Trophoblast cell (in vitro differentiated cells and primary cell): ENCODE measurements at regions not wholly inside any gene's neighbourhood (a gene's known extent, or its start where the extent isn't known, plus 50 kb on each side); places are given as distances from the start of the nearest gene placed in this dataset.
A peak's percentile ranks its signal among the peaks of the same experiment; 100 is the strongest.

ENCODE experiments used
- DNase-seq, 2 donors: peaks; one replicate each; pipeline ENCODE4 v3.0.0-alpha.2; 2016
- H2AFZ ChIP-seq: 2 replicates; pipeline ENCODE4 v1.6.1; 2013; ENCODE audit warnings: low read length, moderate library complexity, mild to moderate bottlenecking; ENCODE audit not compliant: insufficient read depth, poor library complexity
- H2AK5ac ChIP-seq: 2 replicates; pipeline ENCODE4 v1.6.1; 2013; ENCODE audit warnings: mild to moderate bottlenecking, low read length
- H2BK120ac ChIP-seq: 2 replicates; pipeline ENCODE4 v1.6.1; 2013; ENCODE audit warnings: low read length, mild to moderate bottlenecking, moderate library complexity; ENCODE audit not compliant: insufficient read depth, poor library complexity
- H2BK12ac ChIP-seq: 2 replicates; pipeline ENCODE4 v1.6.1; 2013; ENCODE audit warnings: mild to moderate bottlenecking, low read length, moderate library complexity
- H2BK5ac ChIP-seq: 2 replicates; pipeline ENCODE4 v1.6.1; 2013; ENCODE audit warnings: low read length, low read depth, moderate library complexity, mild to moderate bottlenecking; ENCODE audit not compliant: poor library complexity
- H3K14ac ChIP-seq: 2 replicates; pipeline ENCODE4 v1.6.1; 2013; ENCODE audit warnings: mild to moderate bottlenecking, low read length
- H3K18ac ChIP-seq: 2 replicates; pipeline ENCODE4 v1.6.1; 2013; ENCODE audit warnings: mild to moderate bottlenecking, low read length
- H3K23ac ChIP-seq: 2 replicates; pipeline ENCODE4 v1.6.1; 2013; ENCODE audit warnings: low read length
- H3K27ac ChIP-seq: 2 replicates; pipeline ENCODE4 v1.5.1; 2013; ENCODE audit warnings: low read depth, mild to moderate bottlenecking, inconsistent platforms, low read length, moderate library complexity
- H3K27me3 ChIP-seq: 2 replicates; pipeline ENCODE4 v1.6.1; 2013; ENCODE audit warnings: inconsistent platforms, mild to moderate bottlenecking, low read length, moderate library complexity; ENCODE audit not compliant: insufficient read depth
- H3K36me3 ChIP-seq, 2 experiments: 1 replicate in 1 of 2; 2 replicates in 1 of 2; pipeline ENCODE4 v1.6.1; 2013; ENCODE audit warnings: low read length in 2 of 2, mild to moderate bottlenecking in 2 of 2, moderate library complexity in 1 of 2; ENCODE audit not compliant: insufficient read depth in 2 of 2, control insufficient read depth in 1 of 2
- H3K4ac ChIP-seq: 2 replicates; pipeline ENCODE4 v1.6.1; 2013; ENCODE audit warnings: low read depth, mild to moderate bottlenecking, low read length, moderate library complexity
- H3K4me1 ChIP-seq, 2 experiments: 1 replicate in 1 of 2; 2 replicates in 1 of 2; pipeline ENCODE4 v1.6.1; 2013; ENCODE audit warnings: low read length in 2 of 2, mild to moderate bottlenecking in 2 of 2, moderate library complexity in 1 of 2; ENCODE audit not compliant: insufficient read depth in 2 of 2, control insufficient read depth in 1 of 2
- H3K4me2 ChIP-seq: 2 replicates; pipeline ENCODE4 v1.6.1; 2013; ENCODE audit warnings: inconsistent platforms, mild to moderate bottlenecking, low read length, moderate library complexity
- H3K4me3 ChIP-seq: 2 replicates; pipeline ENCODE4 v1.5.1; 2013; ENCODE audit warnings: mild to moderate bottlenecking, low read depth, low read length, inconsistent platforms
- H3K79me1 ChIP-seq: one replicate; pipeline ENCODE4 v1.6.1; 2013; ENCODE audit warnings: low read length
- H3K79me2 ChIP-seq: 2 replicates; pipeline ENCODE4 v1.6.1; 2013; ENCODE audit warnings: low read length, mild to moderate bottlenecking; ENCODE audit not compliant: control insufficient read depth, insufficient read depth, poor library complexity
- H3K9ac ChIP-seq: 2 replicates; pipeline ENCODE4 v1.6.1; 2013; ENCODE audit warnings: mild to moderate bottlenecking, low read length
- H3K9me3 ChIP-seq: 2 replicates; pipeline ENCODE4 v1.6.1; 2013; ENCODE audit warnings: low read depth, mild to moderate bottlenecking, control low read depth, inconsistent platforms, low read length; ENCODE audit not compliant: insufficient read depth
- H4K12ac ChIP-seq: 2 replicates; pipeline ENCODE4 v1.6.1; 2013; ENCODE audit warnings: low read depth, mild to moderate bottlenecking, low read length, moderate library complexity
- H4K8ac ChIP-seq: 2 replicates; pipeline ENCODE4 v1.6.1; 2013; ENCODE audit warnings: low read depth, mild to moderate bottlenecking, low read length, moderate library complexity
- H4K91ac ChIP-seq: one replicate; pipeline ENCODE4 v1.6.1; 2013; ENCODE audit warnings: low read depth, mild to moderate bottlenecking, low read length, moderate library complexity
- WGBS: extraction: QIAGEN DNeasy Blood & Tissue Kit; methylation state at CpG from one replicate; pipeline ENCODE4 v1.1.7; 2013; ENCODE audit warnings: missing lambda C conversion rate; ENCODE audit not compliant: insufficient read length, insufficient coverage; ENCODE audit errors: extremely low coverage; 5-methylcytosine and 5-hydroxymethylcytosine counted together

GRCh38 chr12:64931321-64931720 lies 106.9 kb downstream of the TBC1D30 start:
- no peaks in the 10 kb centered on the region for H3K36me3 ChIP-seq
- no peaks in the 10 kb centered on the region for H3K9me3 ChIP-seq
- H3K4ac ChIP-seq: no peak overlapping the region
- H4K91ac ChIP-seq: no peak overlapping the region
- H2BK12ac ChIP-seq: no peak overlapping the region
- H2AK5ac ChIP-seq: no peak overlapping the region
- no peak overlapping the region for H3K9ac ChIP-seq
- H3K79me1 ChIP-seq: no peaks in the 10 kb centered on the region
- no peak overlapping the region for H3K4me2 ChIP-seq
- H3K23ac ChIP-seq: no peak overlapping the region
- no peak overlapping the region for H2BK120ac ChIP-seq
- peaks cover 0 to 3% of the 10 kb centered on the region in 2 experiments for H3K4me1 ChIP-seq
- WGBS: no CpG with 5 or more reads among the region's 3 CpGs
- no peak overlapping the region for H2AFZ ChIP-seq
- no peak overlapping the region for H3K14ac ChIP-seq
- no peaks in the 10 kb centered on the region for H3K27me3 ChIP-seq
- no peak overlapping the region for H3K18ac ChIP-seq
- no peak overlapping the region for H3K4me3 ChIP-seq
- no peak overlapping the region for H3K27ac ChIP-seq
- no peak overlapping the region for H2BK5ac ChIP-seq
- no peak overlapping the region for H4K8ac ChIP-seq
- no peaks in the 10 kb centered on the region for H3K79me2 ChIP-seq
- no peak overlapping the region for H4K12ac ChIP-seq
- DNase-seq: peak; percentile 73 to 84

GRCh38 chr12:64931981-64932380 lies 107.5 kb downstream of the TBC1D30 start:
- DNase-seq: peak in 1 of 2 donors; percentile 25
- Histone ChIP-seq H4K8ac (no peak overlapping the region), H3K27ac (no peak overlapping the region), H3K9me3 (no peaks in the 10 kb centered on the region), H3K4me3 (no peak overlapping the region), H3K18ac (no peak overlapping the region), H3K4me1 (peaks cover 0 to 3% of the 10 kb centered on the region in 2 experiments), H4K91ac (no peak overlapping the region), H4K12ac (no peak overlapping the region), H2BK12ac (no peak overlapping the region), H3K4me2 (no peak overlapping the region), H3K79me2 (no peaks in the 10 kb centered on the region), H2AK5ac (no peak overlapping the region), H2BK5ac (no peak overlapping the region), H3K4ac (no peak overlapping the region), H3K36me3 (no peaks in the 10 kb centered on the region), H3K79me1 (no peaks in the 10 kb centered on the region), H3K27me3 (no peaks in the 10 kb centered on the region), H2AFZ (no peak overlapping the region), H2BK120ac (no peak overlapping the region), H3K14ac (no peak overlapping the region), H3K9ac (no peak overlapping the region), H3K23ac (no peak overlapping the region)
- WGBS: no CpG with 5 or more reads among the region's 1 CpG

- Histone ChIP-seq H2AFZ (no peak overlapping the region), H4K91ac (no peak overlapping the region), H3K79me1 (no peaks in the 10 kb centered on the region), H2BK12ac (no peak overlapping the region), H3K36me3 (no peaks in the 10 kb centered on the region), H2BK5ac (no peak overlapping the region), H3K27ac (no peak overlapping the region), H2BK120ac (no peak overlapping the region), H3K79me2 (no peaks in the 10 kb centered on the region), H3K23ac (no peak overlapping the region), H2AK5ac (no peak overlapping the region), H3K4me2 (no peak overlapping the region), H3K9ac (no peak overlapping the region), H3K27me3 (no peaks in the 10 kb centered on the region), H4K12ac (no peak overlapping the region), H3K4me3 (no peak overlapping the region), H4K8ac (no peak overlapping the region), H3K4ac (no peak overlapping the region), H3K4me1 (peaks cover 0 to 3% of the 10 kb centered on the region in 2 experiments), H3K9me3 (no peaks in the 10 kb centered on the region), H3K18ac (no peak overlapping the region), H3K14ac (no peak overlapping the region)
- DNase-seq: no peak
- no CpG with 5 or more reads among the region's 2 CpGs for WGBS
Observed at GRCh38 chr12:64933791-64934190, 109.3 kb downstream of the TBC1D30 start.

GRCh38 chr12:64937452-64937851 lies 113.0 kb downstream of the TBC1D30 start:
- no peaks in the 10 kb centered on the region for H3K36me3 ChIP-seq
- H3K4me3 ChIP-seq: no peak overlapping the region
- no peak overlapping the region for H4K91ac ChIP-seq
- H2BK12ac ChIP-seq: no peak overlapping the region
- no peak overlapping the region for H3K4ac ChIP-seq
- H2AFZ ChIP-seq: no peak overlapping the region
- no peak overlapping the region for H3K18ac ChIP-seq
- H3K23ac ChIP-seq: no peak overlapping the region
- no peaks in the 10 kb centered on the region for H3K9me3 ChIP-seq
- peaks cover 0 to 3% of the 10 kb centered on the region in 2 experiments for H3K4me1 ChIP-seq
- H2AK5ac ChIP-seq: no peak overlapping the region
- H3K14ac ChIP-seq: no peak overlapping the region
- no peak overlapping the region for H4K8ac ChIP-seq
- no peaks in the 10 kb centered on the region for H3K27me3 ChIP-seq
- no peaks in the 10 kb centered on the region for H3K79me2 ChIP-seq
- H3K9ac ChIP-seq: no peak overlapping the region
- H2BK120ac ChIP-seq: no peak overlapping the region
- H3K27ac ChIP-seq: no peak overlapping the region
- no peak overlapping the region for H4K12ac ChIP-seq
- H3K79me1 ChIP-seq: no peaks in the 10 kb centered on the region
- no peak overlapping the region for H3K4me2 ChIP-seq
- DNase-seq: peak in 1 of 2 donors; percentile 8
- no peak overlapping the region for H2BK5ac ChIP-seq
